BE2C (cell line): ENCODE measurements at regions not wholly inside any gene's neighbourhood (a gene's known extent, or its start where the extent isn't known, plus 50 kb on each side); places are given as distances from the start of the nearest gene placed in this dataset.

Source experiments
- DNase-seq: peaks from one replicate; pipeline ENCODE4 v3.0.0-alpha.2; 2020
- H3K27me3 ChIP-seq: fragments of 250-450 bp; sonication (Bioruptor Pico); 2 replicates; pipeline ENCODE4 v1.5.1; 2020; ENCODE audit warnings: mild to moderate bottlenecking
- H3K36me3 ChIP-seq: fragments of 250-450 bp; sonication (Bioruptor Pico); 2 replicates; pipeline ENCODE4 v1.5.1; 2020; ENCODE audit warnings: mild to moderate bottlenecking
- H3K4me1 ChIP-seq: fragments of 250-450 bp; sonication (Bioruptor Pico); 2 replicates; pipeline ENCODE4 v1.5.1; 2020
- H3K4me3 ChIP-seq: 2 replicates; pipeline ENCODE4 v1.5.1; 2011; ENCODE audit warnings: low read depth, low read length
- H3K9me3 ChIP-seq: fragments of 250-450 bp; sonication (Bioruptor Pico); 2 replicates; pipeline ENCODE4 v1.5.1; 2020
- CTCF ChIP-seq: IDR thresholded peaks from 2 replicates; pipeline ENCODE4 v1.5.1; 2012; ENCODE audit warnings: mild to moderate bottlenecking, low read depth, low read length

DNA sequence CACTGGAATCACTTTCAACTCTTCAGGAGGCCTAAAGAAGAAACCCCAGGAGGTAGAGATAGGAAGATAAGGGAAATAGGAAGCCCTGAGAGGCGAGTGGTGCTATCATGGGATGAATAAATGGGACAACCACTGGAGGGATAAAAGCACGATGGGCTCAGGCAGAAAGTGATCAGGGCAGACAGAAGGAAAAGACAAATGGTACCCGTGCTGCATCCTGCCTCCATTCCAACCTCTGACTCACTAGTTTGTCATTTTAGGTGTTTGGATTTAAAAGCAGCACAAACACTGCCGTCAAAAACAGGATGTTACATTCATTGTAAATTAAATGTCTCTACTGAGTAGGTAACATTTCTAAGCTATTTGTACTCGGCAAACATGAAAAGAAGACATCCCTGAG, 314.3 kb upstream of the HTR2A start:
- H3K4me1 ChIP-seq = peaks cover 5% of the 10 kb centered on the region
- no peaks in the 10 kb centered on the region for H3K27me3 ChIP-seq
- no peak overlapping the region for H3K4me3 ChIP-seq
- no peaks in the 10 kb centered on the region for H3K9me3 ChIP-seq
- no peak for DNase-seq
- TF ChIP-seq CTCF = no peak
- H3K36me3 ChIP-seq = no peaks in the 10 kb centered on the region

GRCh38 chr13:47206111-47206510, 309.3 kb upstream of the HTR2A start:
- no peak for TF ChIP-seq CTCF
- Histone ChIP-seq H3K4me3 (no peak overlapping the region), H3K27me3 (no peaks in the 10 kb centered on the region), H3K4me1 (no peaks in the 10 kb centered on the region; the same call in 1 of the 2 replicates), H3K9me3 (no peaks in the 10 kb centered on the region), H3K36me3 (no peaks in the 10 kb centered on the region)
- no peak for DNase-seq

- Histone ChIP-seq H3K36me3 (no peaks in the 10 kb centered on the region), H3K4me1 (no peaks in the 10 kb centered on the region), H3K4me3 (no peak overlapping the region), H3K27me3 (no peaks in the 10 kb centered on the region), H3K9me3 (no peaks in the 10 kb centered on the region)
- TF ChIP-seq CTCF = no peak
- no peak for DNase-seq
Observed at GRCh38 chr13:47190696-47191305, 293.9 kb upstream of the HTR2A start.

DNA sequence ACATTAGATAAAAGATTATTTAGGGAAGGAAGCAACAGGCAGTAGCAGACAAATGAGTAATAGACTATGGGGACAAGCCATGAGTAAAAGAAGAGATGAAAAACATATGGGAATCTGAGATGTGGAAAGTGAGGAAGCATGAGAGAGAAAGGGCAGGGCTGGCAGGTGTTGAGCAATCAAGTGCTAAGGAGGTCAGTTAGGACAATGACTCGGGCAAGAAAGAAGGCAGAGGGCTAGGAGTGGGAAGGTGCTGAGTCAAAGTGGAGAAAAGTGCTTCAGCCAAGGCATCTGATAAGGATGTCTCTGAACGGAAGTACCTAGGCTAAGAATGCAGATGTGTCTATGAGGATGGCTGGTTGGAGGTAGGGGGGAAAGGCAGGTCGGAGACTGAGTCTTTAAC, 291.9 kb upstream of the HTR2A start:
- no peak overlapping the region for H3K4me3 ChIP-seq
- no peaks in the 10 kb centered on the region for H3K9me3 ChIP-seq
- H3K36me3 ChIP-seq = no peaks in the 10 kb centered on the region
- no peak for DNase-seq
- no peaks in the 10 kb centered on the region for H3K4me1 ChIP-seq
- H3K27me3 ChIP-seq = no peaks in the 10 kb centered on the region
- TF ChIP-seq CTCF = no peak

- TF ChIP-seq CTCF = no peak
- DNase-seq = no peak
- Histone ChIP-seq H3K4me1 (no peaks in the 10 kb centered on the region), H3K36me3 (no peaks in the 10 kb centered on the region), H3K27me3 (no peaks in the 10 kb centered on the region), H3K4me3 (no peak overlapping the region), H3K9me3 (no peaks in the 10 kb centered on the region)
Observed at GRCh38 chr13:47186471-47186870, 289.6 kb upstream of the HTR2A start.

DNA sequence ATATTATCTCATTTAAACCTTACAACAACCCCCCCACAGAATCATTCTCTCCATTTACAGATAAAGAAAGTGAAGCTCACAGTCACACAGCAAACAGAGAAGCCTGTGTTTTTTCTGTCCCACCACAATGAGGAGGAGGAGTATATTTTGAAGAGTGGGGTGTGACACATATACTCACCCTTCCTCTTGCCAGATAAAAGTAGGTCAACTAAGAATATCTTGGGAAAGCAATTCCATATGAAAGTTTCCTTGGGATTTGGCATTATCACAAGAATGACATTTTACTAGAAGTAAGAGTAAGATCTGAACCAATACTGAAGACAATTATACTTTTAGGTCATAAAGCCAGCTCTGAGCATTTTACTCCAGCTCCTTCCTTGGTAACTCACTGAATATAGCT, 287.5 kb upstream of the HTR2A start:
- Histone ChIP-seq H3K36me3 (no peaks in the 10 kb centered on the region), H3K4me1 (no peaks in the 10 kb centered on the region), H3K4me3 (no peak overlapping the region), H3K9me3 (no peaks in the 10 kb centered on the region), H3K27me3 (no peaks in the 10 kb centered on the region)
- DNase-seq = no peak
- TF ChIP-seq CTCF = no peak
